Activated CD8-positive, alpha-beta memory T cell treated with anti-CD3 and anti-CD28 coated beads, Interleukin-2, amount 50 U/mL, for 4 hours (primary cell): ENCODE measurements at regions not wholly inside any gene's neighbourhood (a gene's known extent, or its start where the extent isn't known, plus 50 kb on each side); places are given as distances from the start of the nearest gene placed in this dataset.

Experiments
- DNase-seq: peaks from one replicate; pipeline ENCODE4 v3.0.0-alpha.2; 2020

- no peak for DNase-seq
Observed at GRCh38 chr1:30192969-30193630, 530.3 kb downstream of the MATN1 start.

DNA sequence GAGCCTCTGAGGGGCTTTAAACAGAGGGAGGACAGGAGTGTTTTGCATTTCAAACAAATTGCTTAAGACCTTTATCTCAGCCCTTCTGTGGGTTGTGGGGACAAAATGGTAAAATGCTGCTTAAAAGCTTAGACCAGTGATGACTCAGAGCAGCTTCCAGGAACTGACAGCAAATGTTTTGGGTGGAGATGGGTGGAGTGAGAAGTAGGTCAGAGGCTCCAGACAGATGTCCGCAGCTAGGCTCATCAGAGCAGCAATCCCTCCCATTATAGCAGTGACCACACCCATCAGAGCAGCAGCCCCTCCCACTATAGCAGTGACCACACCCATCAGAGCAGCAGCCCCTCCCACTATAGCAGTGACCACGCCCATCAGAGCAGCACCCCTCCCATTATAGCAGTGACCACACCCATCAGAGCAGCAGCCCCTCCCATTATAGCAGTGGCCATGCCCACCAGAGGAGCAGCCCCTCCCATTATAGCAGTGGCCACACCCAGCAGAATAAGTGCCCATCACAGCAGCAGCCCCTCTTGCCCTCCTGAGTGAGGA is 532.2 kb downstream of the MATN1 start:
- DNase-seq: no peak

GRCh38 chr1:30190511-30191153 is 532.8 kb downstream of the MATN1 start:
- no peak for DNase-seq

- no peak for DNase-seq
Observed at GRCh38 chr1:30189818-30190500, 533.4 kb downstream of the MATN1 start.

DNA sequence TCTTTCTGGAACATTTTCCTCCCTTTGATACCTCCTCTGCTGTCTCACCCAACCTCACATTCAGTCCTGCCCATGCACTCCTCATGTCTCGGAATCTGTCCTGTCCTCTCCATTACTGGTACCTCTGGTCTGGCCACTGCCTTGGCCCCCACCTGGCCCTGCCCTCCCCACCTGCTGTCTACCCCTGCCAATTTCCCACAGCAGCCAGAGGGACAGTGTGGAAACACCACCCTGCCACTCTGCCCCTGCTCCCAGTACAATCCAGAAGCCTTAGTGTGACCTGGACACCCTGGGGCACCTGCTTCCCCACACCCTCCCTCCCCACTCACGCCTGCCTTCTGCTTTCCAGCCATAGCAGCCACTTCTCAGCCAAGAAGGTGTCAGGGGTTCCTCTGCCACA is 534.4 kb downstream of the MATN1 start:
- DNase-seq: no peak

DNA sequence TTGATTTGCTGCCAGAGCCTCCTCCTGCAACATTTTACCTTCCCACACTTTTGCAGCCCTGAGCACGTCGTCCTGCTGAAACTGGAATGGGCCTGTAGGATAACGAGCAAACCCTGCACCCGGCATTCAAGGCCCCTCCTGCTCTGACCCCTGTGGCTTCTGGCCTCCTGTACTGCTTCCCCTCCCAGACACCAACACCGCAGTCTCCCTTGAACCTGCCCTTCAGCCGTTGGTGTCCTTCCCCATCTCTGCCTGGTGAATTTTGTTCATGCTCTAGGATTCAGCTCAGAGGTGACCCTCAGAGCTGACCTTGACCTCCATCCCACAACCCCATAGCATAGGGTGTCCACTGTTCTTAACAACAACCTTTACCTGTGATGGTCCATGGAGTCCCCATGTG is 535.1 kb downstream of the MATN1 start:
- no peak for DNase-seq

DNA sequence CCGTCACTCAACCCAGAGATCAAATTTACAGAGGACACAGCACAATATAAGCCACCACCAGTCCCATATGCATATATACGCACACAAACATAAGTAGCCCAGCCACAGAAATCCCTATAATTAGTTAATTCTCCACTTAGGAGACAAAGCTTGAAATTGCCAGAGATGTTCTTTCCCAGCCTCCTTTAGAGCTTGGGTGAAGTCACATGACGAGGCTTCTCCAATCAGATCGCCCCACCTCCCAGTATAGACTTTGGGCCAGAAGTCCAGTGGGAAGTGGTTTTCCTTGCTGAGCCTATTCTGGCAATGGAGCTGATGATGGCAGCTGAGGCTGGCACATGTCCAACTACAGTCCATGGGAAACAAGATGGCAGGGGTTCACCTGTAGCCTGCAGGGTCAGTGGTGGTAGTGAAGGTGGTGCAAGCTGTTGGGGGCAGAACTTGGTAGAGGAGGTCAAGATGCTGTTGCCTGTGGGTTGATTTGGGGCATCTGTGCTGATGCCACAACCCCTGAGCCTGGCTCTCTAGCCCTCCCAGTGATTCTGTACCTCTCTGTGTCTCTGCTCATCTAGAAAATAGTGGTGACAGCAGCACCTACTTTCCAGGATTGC is 535.9 kb downstream of the MATN1 start:
- no peak for DNase-seq

DNA sequence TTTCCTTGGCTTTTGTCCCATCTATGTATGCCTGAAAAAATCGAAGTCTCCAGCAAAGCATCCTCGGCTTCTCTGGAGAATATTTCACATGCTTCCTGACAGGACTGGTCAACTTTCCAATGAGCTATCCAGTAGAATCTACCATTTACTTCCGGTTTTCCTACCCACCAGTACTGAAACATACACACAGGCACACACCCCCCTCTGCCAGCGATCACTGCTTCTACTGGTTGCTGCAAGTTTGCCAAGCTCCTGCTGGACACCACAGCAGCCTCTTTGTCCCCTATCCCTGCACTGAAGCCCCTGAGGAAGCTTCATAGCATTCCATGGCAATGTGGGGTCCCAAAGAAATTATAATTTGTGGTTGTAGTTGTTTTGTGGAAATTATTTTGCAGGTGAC is 536.8 kb downstream of the MATN1 start:
- no peak for DNase-seq

- no peak for DNase-seq
Observed at GRCh38 chr1:30185809-30186208, 537.6 kb downstream of the MATN1 start.

DNA sequence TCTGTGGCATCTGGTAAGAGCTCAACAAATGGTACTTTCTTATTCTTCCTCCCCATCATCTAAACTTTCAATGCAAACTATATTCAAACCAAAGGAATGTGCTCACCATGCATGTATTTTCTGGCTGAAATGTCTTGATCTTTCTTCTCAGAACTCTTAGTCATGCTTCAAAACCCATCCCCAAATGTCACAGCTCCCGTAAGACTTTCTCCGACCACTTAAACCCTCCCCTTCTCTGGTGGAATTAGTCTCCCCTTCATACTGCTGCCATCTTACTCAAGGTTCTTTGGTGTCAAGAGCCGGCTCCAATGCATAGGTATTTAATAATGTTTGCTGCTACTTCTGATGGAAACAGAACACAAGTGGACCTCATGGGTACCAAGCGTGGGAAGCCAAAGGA is 538.1 kb downstream of the MATN1 start:
- no peak for DNase-seq

- DNase-seq: no peak
Observed at GRCh38 chr1:30184393-30185141, 538.8 kb downstream of the MATN1 start.

DNA sequence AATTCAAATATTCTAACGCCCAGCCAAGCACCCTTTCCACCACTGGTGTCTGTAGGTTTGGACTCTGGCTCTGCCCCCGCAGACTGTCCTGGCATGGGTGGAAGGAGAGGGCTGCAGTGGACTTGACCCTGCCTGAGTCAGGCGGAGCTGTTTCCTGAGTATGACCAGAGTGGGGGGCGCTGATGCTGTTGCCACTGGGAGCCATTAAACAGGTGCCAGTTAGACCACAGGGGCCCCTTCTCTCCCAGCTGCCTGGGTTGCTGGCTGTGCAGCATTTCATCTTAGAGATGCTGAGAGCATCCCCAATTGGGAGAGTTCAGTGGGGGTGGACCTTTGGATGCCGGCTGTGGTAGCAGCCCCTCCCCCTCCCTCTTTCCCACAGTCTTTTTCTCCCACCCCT is 539.5 kb downstream of the MATN1 start:
- no peak for DNase-seq

DNA sequence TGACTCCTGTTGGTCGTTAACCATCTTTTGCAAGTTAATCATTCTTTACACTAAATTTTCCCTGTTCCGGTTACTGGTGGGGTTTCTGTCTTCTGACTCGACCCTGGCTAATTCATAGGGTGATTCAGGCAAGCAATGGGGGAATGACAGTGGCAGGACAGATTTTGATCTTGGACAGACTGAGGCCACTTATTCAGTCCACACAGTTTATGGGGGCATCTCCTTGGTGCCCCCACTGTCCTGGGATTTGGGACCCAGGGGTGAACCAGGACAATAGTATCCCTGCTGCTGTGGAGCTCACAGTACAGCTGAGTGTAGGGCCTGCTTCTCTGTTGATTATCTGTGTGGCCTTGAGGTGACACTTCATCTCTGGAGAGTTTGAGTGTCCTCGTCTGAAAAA is 540.4 kb downstream of the MATN1 start:
- no peak for DNase-seq

GRCh38 chr1:30179942-30180543 is 543.3 kb downstream of the MATN1 start:
- DNase-seq: no peak

DNA sequence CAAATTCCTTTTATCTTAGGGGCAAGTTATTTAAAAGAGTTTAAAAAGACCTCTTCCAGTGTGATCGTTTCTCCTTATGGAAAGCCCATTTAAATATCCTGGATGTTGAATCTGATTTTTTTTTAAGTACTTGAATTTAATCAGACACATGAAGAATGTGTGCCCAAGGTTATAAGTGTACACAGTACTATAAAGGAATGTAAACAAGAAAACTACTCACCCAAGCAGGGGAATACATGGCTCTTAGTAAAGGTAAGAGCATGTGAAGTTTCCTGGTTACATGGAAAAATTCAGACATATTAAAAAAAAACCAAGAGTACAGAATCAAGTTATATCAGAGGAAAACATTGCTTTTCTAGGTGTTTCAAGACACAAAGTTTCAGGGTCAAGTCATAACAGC is 546.9 kb downstream of the MATN1 start:
- DNase-seq: no peak

DNA sequence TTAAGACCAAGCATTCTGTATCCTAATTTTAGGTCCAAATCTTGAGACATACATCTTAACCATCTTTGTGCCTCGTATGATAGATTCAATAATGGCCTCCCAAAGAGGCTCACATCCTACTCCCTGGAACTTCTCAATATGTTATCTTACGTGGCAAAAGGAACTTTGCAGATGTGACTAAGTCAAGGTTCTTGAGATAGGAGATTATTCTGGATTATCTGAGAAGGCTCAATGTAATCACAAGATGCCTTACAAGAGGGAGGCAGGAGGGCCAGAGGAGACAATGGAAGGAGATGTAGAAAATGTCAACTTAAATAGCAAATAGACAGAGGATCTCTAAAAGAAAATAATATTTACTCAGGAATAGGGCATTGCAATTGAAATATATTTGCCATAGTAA is 548.9 kb downstream of the MATN1 start:
- DNase-seq: no peak

DNA sequence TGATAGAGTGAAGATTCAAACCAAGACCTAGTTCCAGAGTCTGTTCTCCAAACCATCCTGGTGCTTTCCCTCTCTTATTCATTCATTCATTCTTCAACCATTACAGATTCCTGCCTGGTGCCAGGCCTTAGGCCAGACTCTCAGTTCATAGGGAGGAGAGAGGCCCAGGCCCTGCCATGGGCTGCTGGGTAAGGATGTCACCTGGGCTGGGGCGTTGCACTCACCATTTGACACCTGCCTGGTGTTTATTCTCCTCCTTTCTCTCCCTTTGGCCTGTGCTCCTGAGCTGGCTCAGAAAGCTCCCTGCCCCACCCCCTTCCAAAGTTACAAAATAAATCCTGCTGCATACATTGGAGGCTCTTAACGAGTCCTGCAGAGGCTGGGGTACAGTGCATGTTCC is 549.8 kb downstream of the MATN1 start:
- no peak for DNase-seq

DNA sequence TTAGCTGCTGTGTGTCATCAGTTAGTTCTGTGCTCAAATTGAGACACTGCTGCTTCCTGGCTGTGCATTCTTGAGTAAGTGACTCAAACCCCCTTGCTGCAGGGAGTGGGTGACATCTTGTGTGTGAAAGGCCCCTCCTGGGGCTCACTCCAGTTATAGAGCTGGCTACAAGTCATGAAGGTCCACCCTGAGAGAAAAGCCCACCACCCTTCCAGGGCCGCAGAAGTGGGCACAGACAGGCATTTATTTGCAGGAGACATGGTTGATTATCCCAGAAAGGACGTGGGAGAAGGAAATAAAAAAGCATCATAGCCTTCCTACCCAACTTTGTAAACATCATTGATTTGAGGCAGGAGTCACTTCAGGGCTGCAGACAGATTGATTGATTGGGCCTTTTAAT is 550.6 kb downstream of the MATN1 start:
- no peak for DNase-seq

DNA sequence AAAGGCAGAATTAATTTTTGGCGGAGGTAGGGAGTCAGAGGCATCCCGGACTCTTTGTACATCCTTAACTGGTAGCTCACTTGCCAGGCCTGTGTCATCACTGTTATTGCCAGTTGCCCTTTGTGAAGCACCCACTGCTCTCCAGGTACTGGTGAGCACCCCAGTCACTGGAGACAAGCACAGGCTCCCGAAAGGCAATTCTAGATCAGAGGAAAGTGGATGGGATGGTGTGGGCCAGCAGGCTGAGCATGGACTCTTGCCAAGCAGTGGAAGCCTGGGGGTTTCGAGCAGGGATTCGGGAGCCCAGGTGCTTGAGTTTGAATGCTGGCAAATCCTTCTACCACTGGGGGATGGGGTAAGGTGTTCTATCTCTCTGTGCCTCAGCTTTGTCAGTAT is 551.1 kb downstream of the MATN1 start:
- DNase-seq: no peak

DNA sequence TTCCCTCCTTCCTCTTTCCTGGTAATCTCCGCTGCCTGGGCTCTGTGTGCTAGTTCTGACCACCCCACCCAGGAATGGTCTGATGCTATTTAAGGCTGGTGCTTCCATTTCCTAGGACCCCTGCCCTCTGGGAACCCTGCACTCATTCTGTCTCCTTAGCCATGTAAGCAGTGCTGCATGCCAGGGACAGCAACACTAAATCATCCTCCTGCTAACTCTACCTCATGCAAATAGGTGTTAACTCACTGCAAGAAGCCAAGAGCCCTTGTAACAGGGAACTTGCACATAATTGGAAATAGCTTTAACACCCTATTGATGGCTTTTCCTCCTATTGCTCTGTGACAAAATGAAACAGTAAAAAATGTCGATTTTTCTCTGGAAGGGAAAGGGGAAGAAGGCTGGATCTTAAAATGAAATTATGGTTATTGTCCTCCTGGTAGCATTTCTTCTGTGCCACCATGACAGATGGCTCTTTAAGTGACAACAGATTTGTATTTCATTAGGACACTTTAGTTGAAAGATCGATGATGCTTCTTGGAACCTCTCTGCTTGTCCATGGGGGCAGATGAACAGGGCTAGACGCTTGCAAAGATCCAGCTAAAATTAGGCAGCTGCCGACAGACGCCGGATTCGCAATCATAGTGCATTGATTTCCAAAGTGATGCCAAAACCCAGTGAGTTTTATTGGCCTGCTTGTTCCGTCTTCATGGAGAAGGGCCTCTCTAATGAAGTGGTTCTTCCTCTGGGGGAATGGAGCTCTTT is 551.7 kb downstream of the MATN1 start:
- DNase-seq: no peak

DNA sequence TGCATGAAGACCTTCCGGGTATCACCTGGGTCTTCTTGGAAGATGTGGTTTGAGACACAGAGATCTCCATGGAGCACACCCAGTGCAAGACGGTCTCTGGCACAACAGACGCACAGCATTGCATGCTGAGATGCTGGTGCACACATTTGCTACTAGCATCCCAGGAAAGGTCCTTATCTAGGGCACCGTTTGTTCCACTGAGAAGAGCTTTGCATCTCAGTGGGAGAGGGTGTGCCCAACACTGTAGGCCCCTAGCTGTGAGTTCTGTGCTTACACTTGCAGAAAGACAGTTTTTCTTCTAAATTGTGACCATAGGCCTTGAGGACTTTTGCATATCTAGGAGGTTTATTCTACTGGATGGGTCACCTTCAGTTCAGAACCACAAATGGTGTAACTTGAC is 554.1 kb downstream of the MATN1 start:
- no peak for DNase-seq

DNA sequence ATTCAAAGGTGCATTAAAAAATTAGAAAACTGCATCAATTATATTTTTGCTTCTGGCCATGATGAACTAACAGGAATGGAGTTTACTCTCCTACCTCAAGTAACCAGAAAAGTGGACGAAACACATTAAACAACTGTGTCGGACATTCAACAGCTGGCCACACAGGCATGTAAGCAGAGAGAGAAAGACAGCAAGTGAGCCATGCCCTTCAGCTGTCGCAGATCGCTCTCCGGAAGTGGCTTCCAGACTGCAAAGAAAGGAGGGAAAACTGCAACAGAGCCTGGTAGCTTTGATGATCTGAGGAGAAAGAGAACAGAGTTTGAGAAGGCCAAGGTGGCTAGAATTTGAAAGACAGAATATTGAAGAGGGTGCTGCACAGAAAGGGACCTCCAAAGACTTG is 557.2 kb downstream of the MATN1 start:
- no peak for DNase-seq
